GM10248 (cell line): ENCODE measurements at regions not wholly inside any gene's neighbourhood (a gene's known extent, or its start where the extent isn't known, plus 50 kb on each side); places are given as distances from the start of the nearest gene placed in this dataset.

ENCODE experiments used
- CTCF ChIA-PET: fragments of 300-600 bp; sonication (Branson Sonifier 250); formaldehyde crosslinking; extraction: SDS; loops from one replicate; lab custom pipeline; 2021; ENCODE audit warnings: antibody characterized with exemption; lab: Yijun Ruan, JAX
- POLR2A ChIA-PET: fragments of 350-650 bp; sonication (Branson Sonifier 250); formaldehyde crosslinking; extraction: SDS; loops from one replicate; lab custom pipeline; 2020; ENCODE audit warnings: antibody characterized with exemption; lab: Yijun Ruan, JAX
- DNase-seq: peaks from one replicate; pipeline ENCODE4 v3.0.0; 2012; ENCODE audit errors: extremely low spot score
- CTCF ChIP-seq: IDR thresholded peaks from 2 replicates; pipeline ENCODE4 v1.5.1; 2012; ENCODE audit warnings: mild to moderate bottlenecking, low read depth; ENCODE audit errors: extremely low read depth, missing control alignments, control extremely low read depth

GRCh38 chr5:58037899-58038298, 422.0 kb downstream of the PLK2 start:
- CTCF ChIA-PET, result no interaction called here

GRCh38 chr5:58025809-58026208, 434.1 kb downstream of the PLK2 start:
- CTCF ChIA-PET, result no interaction called here

More at GRCh38 chr5:58037899-58038298, 422.0 kb downstream of the PLK2 start:
- no peak for DNase-seq
- POLR2A ChIA-PET, result no interaction called here
- TF ChIP-seq CTCF, result no peak

GRCh38 chr5:58024151-58024550, 435.7 kb downstream of the PLK2 start:
- no peak for TF ChIP-seq CTCF
- POLR2A ChIA-PET, result no interaction called here
- CTCF ChIA-PET, result interaction anchor here (1.5 kb wide), 1 partner anchor 87 kb away, joined by 4 read pairs; no protein-coding TSS in a partner anchor
- no peak for DNase-seq

More at GRCh38 chr5:58025809-58026208, 434.1 kb downstream of the PLK2 start:
- POLR2A ChIA-PET, result no interaction called here
- no peak for DNase-seq
- no peak for TF ChIP-seq CTCF

GRCh38 chr5:58022055-58022454, 437.8 kb downstream of the PLK2 start:
- DNase-seq, result no peak

GRCh38 chr5:58021466-58021865, 438.4 kb downstream of the PLK2 start:
- POLR2A ChIA-PET, result no interaction called here

More at GRCh38 chr5:58022055-58022454, 437.8 kb downstream of the PLK2 start:
- ChIA-PET CTCF (interaction anchor here (1.2 kb wide), 1 partner anchor 56 kb away, joined by 3 read pairs; no protein-coding TSS in a partner anchor), POLR2A (no interaction called here)
- no peak for TF ChIP-seq CTCF

GRCh38 chr5:58019614-58020013, 440.3 kb downstream of the PLK2 start:
- CTCF ChIA-PET, result no interaction called here
- TF ChIP-seq CTCF, result no peak
- POLR2A ChIA-PET, result no interaction called here
- DNase-seq, result no peak

More at GRCh38 chr5:58021466-58021865, 438.4 kb downstream of the PLK2 start:
- DNase-seq, result no peak
- TF ChIP-seq CTCF, result no peak
- CTCF ChIA-PET, result interaction anchor here (1.0 kb wide), 1 partner anchor 11 kb away, joined by 3 read pairs; no protein-coding TSS in a partner anchor
